ENCODE measurements at regions not wholly inside any gene's neighbourhood (a gene's known extent, or its start where the extent isn't known, plus 50 kb on each side); places are given as distances from the start of the nearest gene placed in this dataset.

DNA sequence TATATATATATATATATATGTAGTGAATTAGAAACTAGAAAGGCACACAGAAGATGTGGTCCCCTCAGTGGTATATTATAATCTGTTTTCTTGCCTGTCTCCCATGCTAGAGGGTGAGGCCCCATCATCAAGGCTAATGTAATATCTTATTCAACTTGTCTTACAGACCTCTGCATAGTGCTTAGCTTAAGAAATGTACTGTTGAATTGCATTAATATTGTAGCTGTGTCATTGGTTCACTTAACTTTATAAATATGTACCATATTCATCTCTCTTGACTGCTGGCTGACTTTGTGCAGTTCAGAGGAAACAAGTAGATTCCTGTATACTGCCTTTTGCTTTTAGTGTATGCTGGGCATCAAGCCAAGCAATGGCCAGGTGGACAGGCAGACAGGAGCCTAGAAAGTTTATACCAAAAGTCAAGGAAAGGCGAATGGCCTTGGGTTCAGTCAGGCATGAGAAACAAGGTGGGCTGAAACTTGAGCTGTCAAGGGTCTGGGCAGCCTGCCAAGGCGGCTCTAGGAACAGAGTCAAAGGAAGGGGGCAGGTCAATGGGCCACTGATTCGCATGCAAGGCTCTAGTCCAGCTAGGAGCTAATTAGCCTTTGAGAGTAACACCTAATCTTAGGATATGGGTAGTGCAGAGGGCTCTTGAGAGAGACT, 78.8 kb upstream of the LEF1 start:
- Histone ChIP-seq H3K27me3 (ENCODE audit: insufficient read depth, low read length) (no peaks in the 10 kb centered on the region), H3K27ac (ENCODE audit: low read length) (no peak overlapping the region), H3K9me3 (ENCODE audit: insufficient read depth, low read depth, low read length) (no peaks in the 10 kb centered on the region), H3K4me3 (ENCODE audit: low read length) (no peak overlapping the region), H3K9ac (ENCODE audit: low read depth, low read length) (no peak overlapping the region), H3K4me1 (ENCODE audit: insufficient read depth, low read length) (peaks cover 6% of the 10 kb centered on the region; the same call in 1 of the 2 replicates), H3K36me3 (ENCODE audit: insufficient read depth, low read depth, low read length) (no peaks in the 10 kb centered on the region)

DNA sequence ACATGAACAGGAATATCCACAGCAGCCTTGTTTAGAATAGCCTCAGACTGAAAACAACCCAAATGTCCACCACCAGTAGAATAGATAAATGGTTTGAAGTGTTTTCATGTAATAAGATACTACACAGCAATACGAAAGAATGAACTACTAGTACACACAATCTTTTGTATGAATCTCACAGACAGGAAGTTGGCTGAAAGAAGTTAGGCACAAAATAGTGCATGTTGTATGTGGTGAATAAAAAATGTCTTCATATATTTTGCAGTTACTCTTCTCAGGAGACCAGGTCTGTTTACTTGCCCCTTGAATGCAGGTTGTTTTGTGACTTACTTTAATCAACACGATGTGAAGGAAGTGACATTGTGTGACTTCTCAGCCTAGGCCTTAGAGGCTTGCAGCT, 75.9 kb upstream of the LEF1 start:
- Histone ChIP-seq H3K4me3 (ENCODE audit: low read length) (no peak overlapping the region), H3K36me3 (ENCODE audit: insufficient read depth, low read depth, low read length) (no peaks in the 10 kb centered on the region), H3K9ac (ENCODE audit: low read depth, low read length) (no peak overlapping the region), H3K27me3 (ENCODE audit: insufficient read depth, low read length) (no peaks in the 10 kb centered on the region), H3K27ac (ENCODE audit: low read length) (no peak overlapping the region), H3K4me1 (ENCODE audit: insufficient read depth, low read length) (peaks cover 6% of the 10 kb centered on the region; the same call in 1 of the 2 replicates), H3K9me3 (ENCODE audit: insufficient read depth, low read depth, low read length) (no peaks in the 10 kb centered on the region)

DNA sequence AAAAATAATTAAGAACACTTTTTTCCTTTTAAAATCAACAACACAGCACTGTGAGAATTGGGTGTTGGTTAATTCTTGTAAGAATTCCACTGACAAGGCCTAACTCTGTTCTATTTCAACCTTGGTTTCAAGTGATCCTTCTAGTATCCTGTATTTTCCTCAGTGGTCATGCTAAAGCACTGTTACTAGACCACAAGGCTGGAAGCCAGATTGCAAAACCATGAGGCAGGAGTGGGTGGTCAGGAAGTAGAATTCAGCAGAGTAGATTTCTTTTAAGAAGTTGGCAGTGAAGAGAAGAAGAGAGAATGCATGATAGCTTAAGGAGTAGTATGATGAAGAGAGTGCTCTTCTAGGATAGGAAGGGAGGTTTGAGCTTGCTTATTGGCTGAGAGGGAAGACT, 71.6 kb upstream of the LEF1 start:
- no peak overlapping the region for H3K9ac ChIP-seq (ENCODE audit: low read depth, low read length)
- no peaks in the 10 kb centered on the region for H3K27me3 ChIP-seq (ENCODE audit: insufficient read depth, low read length)
- H3K36me3 ChIP-seq (ENCODE audit: insufficient read depth, low read depth, low read length): no peaks in the 10 kb centered on the region
- no peaks in the 10 kb centered on the region for H3K9me3 ChIP-seq (ENCODE audit: insufficient read depth, low read depth, low read length)
- H3K4me3 ChIP-seq (ENCODE audit: low read length): no peak overlapping the region
- no peak overlapping the region for H3K27ac ChIP-seq (ENCODE audit: low read length)
- no peaks in the 10 kb centered on the region for H3K4me1 ChIP-seq (ENCODE audit: insufficient read depth, low read length)

DNA sequence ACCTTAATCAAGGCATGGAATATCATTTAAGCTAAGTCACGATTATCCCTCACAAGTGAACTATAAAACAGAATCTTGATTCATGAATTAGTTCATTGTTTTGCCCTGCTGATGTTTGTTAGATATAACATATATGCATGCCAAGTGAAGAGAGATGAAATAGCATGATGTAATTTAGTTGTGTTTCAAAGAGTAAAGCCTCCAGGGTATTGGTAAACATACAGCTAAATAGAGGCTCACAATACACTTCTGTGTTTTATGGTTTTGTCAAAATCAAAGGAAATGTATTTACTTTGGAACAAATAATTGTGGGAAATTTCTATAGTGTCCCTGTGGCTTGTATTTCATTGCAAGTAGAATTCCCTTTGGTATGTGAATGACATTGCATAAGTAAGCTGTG, 69.0 kb upstream of the LEF1 start:
- Histone ChIP-seq H3K36me3 (ENCODE audit: insufficient read depth, low read depth, low read length) (no peaks in the 10 kb centered on the region), H3K27ac (ENCODE audit: low read length) (no peak overlapping the region), H3K9me3 (ENCODE audit: insufficient read depth, low read depth, low read length) (no peaks in the 10 kb centered on the region), H3K9ac (ENCODE audit: low read depth, low read length) (no peak overlapping the region), H3K4me1 (ENCODE audit: insufficient read depth, low read length) (no peaks in the 10 kb centered on the region), H3K4me3 (ENCODE audit: low read length) (no peak overlapping the region), H3K27me3 (ENCODE audit: insufficient read depth, low read length) (no peaks in the 10 kb centered on the region)

GRCh38 chr4:108236264-108236663, 67.5 kb upstream of the LEF1 start:
- Histone ChIP-seq H3K36me3 (ENCODE audit: insufficient read depth, low read depth, low read length) (no peaks in the 10 kb centered on the region), H3K9me3 (ENCODE audit: insufficient read depth, low read depth, low read length) (no peaks in the 10 kb centered on the region), H3K27me3 (ENCODE audit: insufficient read depth, low read length) (no peaks in the 10 kb centered on the region), H3K4me3 (ENCODE audit: low read length) (no peak overlapping the region), H3K9ac (ENCODE audit: low read depth, low read length) (no peak overlapping the region), H3K27ac (ENCODE audit: low read length) (no peak overlapping the region), H3K4me1 (ENCODE audit: insufficient read depth, low read length) (no peaks in the 10 kb centered on the region)

DNA sequence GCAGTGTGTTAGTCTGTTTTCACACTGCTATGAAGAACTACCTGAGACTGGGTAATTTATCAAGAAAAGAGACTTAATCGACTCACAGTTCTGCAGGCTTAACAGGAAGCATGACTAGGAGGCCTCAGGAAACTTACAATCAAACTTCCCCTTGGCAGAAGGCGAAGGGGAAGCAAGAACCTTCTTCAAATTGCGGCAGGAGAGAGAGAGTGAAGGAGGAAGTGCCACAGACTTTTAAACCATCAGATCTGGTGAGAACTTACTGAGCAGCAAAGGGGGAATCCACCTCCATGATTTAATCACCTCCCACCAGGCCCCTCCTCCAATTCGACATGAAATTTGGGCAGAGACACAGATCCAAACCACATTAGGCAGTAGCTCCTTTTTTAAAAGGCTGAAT, 59.2 kb upstream of the LEF1 start:
- H3K27ac ChIP-seq (ENCODE audit: low read length): no peak overlapping the region
- no peaks in the 10 kb centered on the region for H3K4me1 ChIP-seq (ENCODE audit: insufficient read depth, low read length)
- no peaks in the 10 kb centered on the region for H3K27me3 ChIP-seq (ENCODE audit: insufficient read depth, low read length)
- no peak overlapping the region for H3K4me3 ChIP-seq (ENCODE audit: low read length)
- no peaks in the 10 kb centered on the region for H3K36me3 ChIP-seq (ENCODE audit: insufficient read depth, low read depth, low read length)
- no peaks in the 10 kb centered on the region for H3K9me3 ChIP-seq (ENCODE audit: insufficient read depth, low read depth, low read length)
- no peak overlapping the region for H3K9ac ChIP-seq (ENCODE audit: low read depth, low read length)

- H3K9ac ChIP-seq (ENCODE audit: low read depth, low read length): no peak overlapping the region
- H3K27me3 ChIP-seq (ENCODE audit: insufficient read depth, low read length): no peaks in the 10 kb centered on the region
- H3K4me3 ChIP-seq (ENCODE audit: low read length): no peak overlapping the region
- no peaks in the 10 kb centered on the region for H3K9me3 ChIP-seq (ENCODE audit: insufficient read depth, low read depth, low read length)
- H3K27ac ChIP-seq (ENCODE audit: low read length): no peak overlapping the region
- no peaks in the 10 kb centered on the region for H3K36me3 ChIP-seq (ENCODE audit: insufficient read depth, low read depth, low read length)
- no peaks in the 10 kb centered on the region for H3K4me1 ChIP-seq (ENCODE audit: insufficient read depth, low read length)
Observed at GRCh38 chr4:108224611-108225053, 55.9 kb upstream of the LEF1 start.

DNA sequence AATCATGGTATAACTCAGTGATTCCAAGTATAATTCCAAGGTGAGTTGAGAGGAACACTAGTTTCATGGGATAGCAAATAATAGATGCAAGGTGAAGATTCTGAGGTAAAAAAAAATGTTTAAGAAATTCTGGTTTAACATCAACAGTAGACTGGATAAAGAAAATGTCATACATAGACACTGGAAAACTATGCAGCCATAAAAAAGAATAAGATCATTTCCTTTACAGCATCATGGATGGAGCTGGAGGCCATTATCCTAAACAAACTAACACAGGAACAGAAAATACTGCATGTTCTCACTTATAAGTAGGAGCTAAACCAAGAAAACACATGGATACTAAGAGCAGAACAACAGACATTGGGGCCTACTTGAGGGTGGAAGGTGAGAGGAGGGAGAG, 54.6 kb upstream of the LEF1 start:
- H3K4me3 ChIP-seq (ENCODE audit: low read length): no peak overlapping the region
- no peak overlapping the region for H3K27ac ChIP-seq (ENCODE audit: low read length)
- no peaks in the 10 kb centered on the region for H3K4me1 ChIP-seq (ENCODE audit: insufficient read depth, low read length)

DNA sequence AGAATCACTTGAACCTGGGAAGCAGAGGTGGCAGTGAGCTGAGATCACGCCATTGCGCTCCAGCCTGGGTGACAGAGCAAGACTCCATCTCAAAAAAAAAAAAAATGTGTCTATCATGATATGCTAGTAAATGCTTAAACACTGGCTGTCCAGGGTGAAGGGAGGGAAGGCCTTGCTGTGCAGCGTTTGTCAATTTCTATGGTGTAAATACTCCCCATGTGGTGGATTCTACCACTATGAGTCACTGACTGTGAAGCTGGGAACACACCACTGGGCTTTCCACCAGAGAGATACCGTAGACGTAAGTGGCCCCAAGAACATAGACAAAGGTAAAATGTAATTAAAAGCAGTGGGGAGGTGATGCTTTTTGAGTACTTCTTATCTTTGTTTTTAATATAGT, 51.3 kb upstream of the LEF1 start:
- H3K27ac ChIP-seq (ENCODE audit: low read length): no peak overlapping the region
- no peak overlapping the region for H3K4me3 ChIP-seq (ENCODE audit: low read length)
- no peaks in the 10 kb centered on the region for H3K9me3 ChIP-seq (ENCODE audit: insufficient read depth, low read depth, low read length)
- H3K4me1 ChIP-seq (ENCODE audit: insufficient read depth, low read length): no peaks in the 10 kb centered on the region
- H3K9ac ChIP-seq (ENCODE audit: low read depth, low read length): no peak overlapping the region
- H3K36me3 ChIP-seq (ENCODE audit: insufficient read depth, low read depth, low read length): no peaks in the 10 kb centered on the region
- H3K27me3 ChIP-seq (ENCODE audit: insufficient read depth, low read length): no peaks in the 10 kb centered on the region

More for the DNA sequence above, 54.6 kb upstream of the LEF1 start:
- H3K27me3 ChIP-seq (ENCODE audit: insufficient read depth, low read length): no peaks in the 10 kb centered on the region
- H3K36me3 ChIP-seq (ENCODE audit: insufficient read depth, low read depth, low read length): no peaks in the 10 kb centered on the region
- H3K9me3 ChIP-seq (ENCODE audit: insufficient read depth, low read depth, low read length): no peaks in the 10 kb centered on the region
- no peak overlapping the region for H3K9ac ChIP-seq (ENCODE audit: low read depth, low read length)

Measured in iPS-20b (cell line).